H1 (cell line): ENCODE measurements at regions not wholly inside any gene's neighbourhood (a gene's known extent, or its start where the extent isn't known, plus 50 kb on each side); places are given as distances from the start of the nearest gene placed in this dataset.

ENCODE experiments used
- CTCF ChIA-PET: fragments of 300-600 bp; sonication (Branson Sonifier 250); formaldehyde crosslinking; loops from one replicate; lab custom pipeline; 2021; ENCODE audit not compliant: partially characterized antibody; lab: Charles Lee
- POLR2A ChIA-PET: fragments of 300-600 bp; sonication (Branson Sonifier 250); formaldehyde crosslinking; loops from one replicate; lab custom pipeline; 2021; ENCODE audit warnings: inconsistent platforms; ENCODE audit not compliant: partially characterized antibody; lab: Charles Lee
- DNase-seq, 2 experiments: peaks; one replicate each; pipeline versions ENCODE4 v3.0.0 to v3.0.0-alpha.2; 2010 to 2022; ENCODE audit warnings: low spot score in 2 of 2, low read depth in 1 of 2, mixed read lengths in 1 of 2
- FAIRE-seq: peaks from 2 replicates; lab custom pipeline; 2011; peaks lifted over from hg19 to GRCh38; lab: Jason Lieb, UNC
- H2AFZ ChIP-seq: 2 replicates; pipeline ENCODE4 v1.8.1; 2012; ENCODE audit warnings: low read length, inconsistent platforms
- H2AK5ac ChIP-seq: 2 replicates; pipeline ENCODE4 v1.6.1; 2013; ENCODE audit warnings: low read depth, low read length
- H2BK120ac ChIP-seq: replicated peaks from 2 replicates; pipeline ENCODE3; 2013; ENCODE audit warnings: low read depth, low read length, inconsistent platforms
- H2BK12ac ChIP-seq: 2 replicates; pipeline ENCODE4 v1.6.1; 2013; ENCODE audit warnings: low read depth, low read length
- H2BK15ac ChIP-seq: 2 replicates; pipeline ENCODE4 v1.6.1; 2013; ENCODE audit warnings: low read length
- H2BK20ac ChIP-seq: 2 replicates; pipeline ENCODE4 v1.6.1; 2013; ENCODE audit warnings: low read length
- H2BK5ac ChIP-seq: 2 replicates; pipeline ENCODE4 v1.6.1; 2013; ENCODE audit warnings: low read depth, low read length
- H3K14ac ChIP-seq: 2 replicates; pipeline ENCODE4 v1.6.1; 2013; ENCODE audit warnings: inconsistent platforms; ENCODE audit not compliant: insufficient read length
- H3K18ac ChIP-seq: 2 replicates; pipeline ENCODE4 v1.6.1; 2013; ENCODE audit warnings: low read length; ENCODE audit errors: extremely low read depth
- H3K23ac ChIP-seq: 2 replicates; pipeline ENCODE4 v1.6.1; 2013; ENCODE audit warnings: inconsistent platforms; ENCODE audit not compliant: insufficient read length
- H3K23me2 ChIP-seq: 2 replicates; pipeline ENCODE4 v1.6.1; 2013; ENCODE audit warnings: low read depth, low read length
- H3K27ac ChIP-seq: 2 replicates; pipeline ENCODE4 v1.6.1; 2011; ENCODE audit warnings: low read depth, low read length, inconsistent platforms
- H3K27me3 ChIP-seq, 4 experiments: replicated peaks in 1 of 4; 1 replicate in 1 of 4; 2 replicates in 3 of 4; pipeline versions ENCODE4 v1.6.1 to v1.8.1; 2011 to 2013; ENCODE audit warnings: low read length in 3 of 4, mild to moderate bottlenecking in 3 of 4, inconsistent platforms in 2 of 4, mixed read lengths in 2 of 4, moderate library complexity in 1 of 4; ENCODE audit not compliant: control insufficient read depth in 3 of 4, insufficient read depth in 3 of 4; ENCODE audit errors: extremely low read depth in 1 of 4
- H3K36me3 ChIP-seq, 4 experiments: 2 replicates each; pipeline versions ENCODE4 v1.6.1 to v1.8.1; 2011 to 2013; ENCODE audit warnings: mild to moderate bottlenecking in 4 of 4, low read length in 3 of 4, moderate library complexity in 2 of 4, control low read depth in 1 of 4, inconsistent platforms in 1 of 4; ENCODE audit not compliant: insufficient read depth in 4 of 4, control insufficient read depth in 2 of 4
- H3K4ac ChIP-seq: replicated peaks from 2 replicates; pipeline ENCODE3; 2013; ENCODE audit warnings: low read length, low read depth, mixed read lengths, inconsistent platforms; ENCODE audit not compliant: insufficient read length
- H3K4me1 ChIP-seq, 4 experiments: replicated peaks in 1 of 4; 1 replicate in 1 of 4; 2 replicates in 3 of 4; pipeline versions ENCODE4 v1.6.1 to v1.8.1; 2011 to 2013; ENCODE audit warnings: low read length in 3 of 4, inconsistent platforms in 2 of 4, mixed read lengths in 1 of 4; ENCODE audit not compliant: insufficient read depth in 4 of 4, control insufficient read depth in 3 of 4
- H3K4me2 ChIP-seq, 2 experiments: 2 replicates each; pipeline versions ENCODE4 v1.6.1 to v1.8.1; 2011 to 2013; ENCODE audit warnings: low read depth in 2 of 2, low read length in 2 of 2, control low read depth in 1 of 2, inconsistent platforms in 1 of 2, mild to moderate bottlenecking in 1 of 2; ENCODE audit not compliant: insufficient read depth in 1 of 2
- H3K4me3 ChIP-seq, 4 experiments: fragments of 200-600, 300-600 bp in 1 of 4; sonication (generic), shearing (Covaris generic), sonication (Bioruptor Twin) in 1 of 4; 2 replicates each; pipeline versions ENCODE4 v1.5.1 to v1.8.1; 2011 to 2016; ENCODE audit warnings: low read length in 4 of 4, low read depth in 3 of 4, control low read depth in 2 of 4, inconsistent platforms in 2 of 4, mild to moderate bottlenecking in 2 of 4, mixed read lengths in 1 of 4, moderate library complexity in 1 of 4; ENCODE audit not compliant: insufficient read depth in 2 of 4; ENCODE audit errors: extremely low read depth in 1 of 4
- H3K56ac ChIP-seq: replicated peaks from 2 replicates; pipeline ENCODE3; 2013; ENCODE audit warnings: low read depth, mild to moderate bottlenecking, mixed read lengths, low read length, inconsistent platforms; ENCODE audit not compliant: insufficient read length
- H3K79me1 ChIP-seq: 2 replicates; pipeline ENCODE4 v1.6.1; 2013; ENCODE audit warnings: low read depth, low read length, control low read depth
- H3K79me2 ChIP-seq, 2 experiments: 2 replicates each; pipeline versions ENCODE4 v1.6.1 to v1.8.1; 2012 to 2013; ENCODE audit warnings: low read length in 2 of 2, mild to moderate bottlenecking in 2 of 2, inconsistent platforms in 1 of 2; ENCODE audit not compliant: insufficient read depth in 2 of 2, control insufficient read depth in 1 of 2
- H3K9ac ChIP-seq, 4 experiments: replicated peaks in 1 of 4; 1 replicate in 1 of 4; 2 replicates in 3 of 4; pipeline versions ENCODE4 v1.6.1 to v1.8.1; 2011 to 2013; ENCODE audit warnings: low read depth in 3 of 4, low read length in 3 of 4, control low read depth in 2 of 4, mild to moderate bottlenecking in 2 of 4, moderate library complexity in 2 of 4, inconsistent platforms in 1 of 4; ENCODE audit errors: extremely low read depth in 1 of 4
- H3K9me3 ChIP-seq, 2 experiments: 2 replicates each; pipeline versions ENCODE4 v1.6.1 to v1.8.1; 2012 to 2013; ENCODE audit warnings: mild to moderate bottlenecking in 2 of 2, moderate library complexity in 2 of 2, control low read depth in 1 of 2, inconsistent platforms in 1 of 2, low read depth in 1 of 2, low read length in 1 of 2, mixed read lengths in 1 of 2; ENCODE audit not compliant: insufficient read depth in 2 of 2
- H4K20me1 ChIP-seq, 2 experiments: replicated peaks in 1 of 2; 2 replicates each; pipeline versions ENCODE3 to v1.8.1; 2011 to 2013; ENCODE audit warnings: inconsistent platforms in 2 of 2, low read length in 2 of 2, mild to moderate bottlenecking in 1 of 2; ENCODE audit not compliant: insufficient read depth in 2 of 2, control insufficient read depth in 1 of 2
- H4K5ac ChIP-seq: 2 replicates; pipeline ENCODE4 v1.6.1; 2013; ENCODE audit warnings: low read length, low read depth, mixed read lengths, inconsistent platforms; ENCODE audit not compliant: insufficient read length
- H4K8ac ChIP-seq: 2 replicates; pipeline ENCODE4 v1.8.0; 2013; ENCODE audit warnings: mild to moderate bottlenecking, moderate library complexity, low read length, inconsistent platforms; ENCODE audit not compliant: insufficient read depth; ENCODE audit errors: extremely low read depth
- H4K91ac ChIP-seq: replicated peaks from 2 replicates; pipeline ENCODE3; 2013; ENCODE audit warnings: low read length, mixed read lengths, inconsistent platforms; ENCODE audit not compliant: insufficient read length
- JUND ChIP-seq: IDR thresholded peaks from 2 replicates; pipeline ENCODE4 v1.6.1; 2011; ENCODE audit warnings: mild to moderate bottlenecking, improper control_type of control experiment, low read length
- KDM4A ChIP-seq: IDR thresholded peaks from one replicate; pipeline ENCODE4 v1.7.1; 2012; ENCODE audit warnings: low read depth, mild to moderate bottlenecking, moderate library complexity, low read length, inconsistent platforms; ENCODE audit not compliant: severe bottlenecking
- TAF1 ChIP-seq: IDR thresholded peaks from 2 replicates; pipeline ENCODE4 v1.6.1; 2011; ENCODE audit warnings: mild to moderate bottlenecking, low read depth, low read length
- TEAD4 ChIP-seq: IDR thresholded peaks from 2 replicates; pipeline ENCODE4 v1.6.1; 2012; ENCODE audit warnings: low read depth, low read length, inconsistent platforms, mixed read lengths
- WGBS, 2 experiments: shearing (Covaris generic) in 1 of 2; methylation state at CpG; one replicate each; pipeline versions ENCODE4 v1.1.6 to v1.1.7; 2013 to 2015; ENCODE audit warnings: low lambda C conversion rate in 2 of 2, mixed read lengths in 2 of 2, inconsistent platforms in 1 of 2, low coverage in 1 of 2, missing lambda C conversion rate in 1 of 2; ENCODE audit not compliant: insufficient replicate concordance in 2 of 2, insufficient coverage in 1 of 2, insufficient read length in 1 of 2; ENCODE audit errors: extremely low coverage in 1 of 2, missing lambda C conversion rate in 1 of 2; 5-methylcytosine and 5-hydroxymethylcytosine counted together

DNA sequence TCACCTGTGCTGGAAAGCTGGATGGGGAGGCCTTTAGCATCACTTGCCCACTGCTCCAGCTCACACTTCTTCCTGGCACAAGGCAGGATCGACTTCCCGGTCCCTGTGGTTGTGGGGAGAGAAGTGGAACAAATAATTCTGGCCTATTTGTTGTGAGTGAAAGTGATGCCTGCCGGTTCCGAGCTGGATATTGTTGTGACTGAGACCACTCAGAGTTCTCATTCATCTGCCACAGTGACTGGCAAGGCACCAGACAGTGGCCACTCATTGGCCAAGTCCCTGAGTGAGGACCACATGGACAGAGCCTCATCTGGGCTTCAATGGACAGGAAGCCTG, 191.9 kb downstream of the PTPRU start:
- no peaks in the 10 kb centered on the region for H3K36me3 ChIP-seq
- H2BK5ac ChIP-seq: no peak overlapping the region
- no peak overlapping the region for H2BK15ac ChIP-seq
- H2BK20ac ChIP-seq: no peak overlapping the region
- no peak overlapping the region for H2BK12ac ChIP-seq
- H3K79me2 ChIP-seq: no peaks in the 10 kb centered on the region
- H3K4ac ChIP-seq: no peak overlapping the region
- H4K5ac ChIP-seq: no peak overlapping the region
- no peak overlapping the region for H3K4me2 ChIP-seq
- H3K4me3 ChIP-seq: no peak overlapping the region
- no peak overlapping the region for H2AK5ac ChIP-seq
- no peak for TF ChIP-seq KDM4A
- no peak for TF ChIP-seq TAF1
- TF ChIP-seq TEAD4: no peak
- TF ChIP-seq JUND: no peak
- peaks cover 8 to 9% of the 10 kb centered on the region in 2 experiments; a peak in 3 of 4 replicates for H3K9me3 ChIP-seq
- peaks cover 0 to 1% (median 0%) of the 10 kb centered on the region in 4 experiments; a peak in 1 of 7 replicates for H3K27me3 ChIP-seq
- H4K8ac ChIP-seq: no peak overlapping the region
- 91% methylated on average over 4 of the region's 4 CpGs; no CpG with 5 or more reads in 1 of the 2 experiments for WGBS, 2 experiments
- FAIRE-seq (no peak), DNase-seq (no peak)
- no peak overlapping the region for H3K18ac ChIP-seq
- no peak overlapping the region for H3K9ac ChIP-seq
- H3K56ac ChIP-seq: no peak overlapping the region
- peaks cover 3 to 6% (median 5%) of the 10 kb centered on the region in 4 experiments; a peak in 4 of 7 replicates for H3K4me1 ChIP-seq
- H3K14ac ChIP-seq: no peak overlapping the region
- no peaks in the 10 kb centered on the region for H3K79me1 ChIP-seq
- ChIA-PET POLR2A (no interaction called here), CTCF (interaction anchor here (0.8 to 1.9 kb wide), 5 partner anchors 9 to 183 kb away, joined by 3 to 6 read pairs (median 3); no protein-coding TSS in a partner anchor)
- no peak overlapping the region for H3K23ac ChIP-seq
- no peaks in the 10 kb centered on the region for H3K23me2 ChIP-seq
- no peak overlapping the region for H4K91ac ChIP-seq
- H3K27ac ChIP-seq: no peak overlapping the region
- no peak overlapping the region for H2AFZ ChIP-seq
- H4K20me1 ChIP-seq: no peaks in the 10 kb centered on the region
- H2BK120ac ChIP-seq: no peak overlapping the region
